Endothelial cell (in vitro differentiated cells): ENCODE measurements at regions not wholly inside any gene's neighbourhood (a gene's known extent, or its start where the extent isn't known, plus 50 kb on each side); places are given as distances from the start of the nearest gene placed in this dataset.

Experiments used
- DNase-seq: peaks from one replicate; pipeline ENCODE4 v3.0.0; 2021; ENCODE audit warnings: low spot score
- H3K27ac Mint-ChIP-seq: one replicate; pipeline ENCODE4 v1.8.0; 2021; ENCODE audit warnings: mixed read lengths, inconsistent platforms; ENCODE audit not compliant: unreplicated experiment
- H3K27me3 Mint-ChIP-seq: one replicate; pipeline ENCODE4 v1.8.0; 2021; ENCODE audit warnings: mild to moderate bottlenecking, moderate library complexity, mixed read lengths, inconsistent platforms; ENCODE audit not compliant: unreplicated experiment
- H3K36me3 Mint-ChIP-seq: one replicate; pipeline ENCODE4 v1.8.0; 2021; ENCODE audit warnings: mild to moderate bottlenecking, low read depth, mixed read lengths, inconsistent platforms; ENCODE audit not compliant: unreplicated experiment
- H3K4me1 Mint-ChIP-seq: one replicate; pipeline ENCODE4 v1.8.0; 2021; ENCODE audit warnings: mild to moderate bottlenecking, mixed read lengths, inconsistent platforms; ENCODE audit not compliant: unreplicated experiment
- H3K4me3 Mint-ChIP-seq: one replicate; pipeline ENCODE4 v1.8.0; 2021; ENCODE audit warnings: mild to moderate bottlenecking, mixed read lengths, inconsistent platforms; ENCODE audit not compliant: unreplicated experiment
- H3K9me3 Mint-ChIP-seq: one replicate; pipeline ENCODE4 v1.8.0; 2021; ENCODE audit warnings: mixed read lengths, inconsistent platforms; ENCODE audit not compliant: unreplicated experiment
- TF ChIP-seq, protein P1 (sequence below): fragments of 200-600 bp; sonication (generic); IDR thresholded peaks from one replicate; pipeline ENCODE4 v1.5.0; 2021; ENCODE audit warnings: antibody characterized with exemption; ENCODE audit not compliant: unreplicated experiment

DNA sequence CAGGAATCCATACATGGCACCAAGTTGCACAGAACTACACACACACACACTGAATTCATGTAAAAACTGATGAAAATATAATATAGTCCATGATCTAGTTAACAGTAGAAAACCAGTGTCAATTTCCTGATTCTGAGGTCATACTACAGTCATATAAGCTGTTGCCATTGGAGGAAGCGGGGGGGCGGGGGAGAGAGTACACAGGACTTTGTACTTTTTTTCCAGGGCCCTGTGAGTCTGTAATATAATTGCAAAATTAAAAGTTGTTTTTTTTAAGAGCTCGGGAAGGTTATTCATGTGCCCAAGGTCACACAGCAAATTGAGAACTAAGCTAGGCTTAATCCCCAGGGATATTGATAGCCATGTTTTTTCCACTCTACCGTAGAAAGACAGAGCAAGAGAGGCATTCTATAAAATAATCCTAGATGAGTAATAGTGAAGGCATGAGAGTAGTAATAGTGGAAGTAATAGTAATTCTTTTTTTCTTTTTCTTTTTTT, 312.3 kb downstream of the MN1 start:
- H3K27me3 Mint-ChIP-seq = peaks cover 2% of the 10 kb centered on the region
- DNase-seq = no peak
- no peaks in the 10 kb centered on the region for H3K4me1 Mint-ChIP-seq
- H3K27ac Mint-ChIP-seq = no peak overlapping the region
- TF ChIP-seq, protein P1, sequence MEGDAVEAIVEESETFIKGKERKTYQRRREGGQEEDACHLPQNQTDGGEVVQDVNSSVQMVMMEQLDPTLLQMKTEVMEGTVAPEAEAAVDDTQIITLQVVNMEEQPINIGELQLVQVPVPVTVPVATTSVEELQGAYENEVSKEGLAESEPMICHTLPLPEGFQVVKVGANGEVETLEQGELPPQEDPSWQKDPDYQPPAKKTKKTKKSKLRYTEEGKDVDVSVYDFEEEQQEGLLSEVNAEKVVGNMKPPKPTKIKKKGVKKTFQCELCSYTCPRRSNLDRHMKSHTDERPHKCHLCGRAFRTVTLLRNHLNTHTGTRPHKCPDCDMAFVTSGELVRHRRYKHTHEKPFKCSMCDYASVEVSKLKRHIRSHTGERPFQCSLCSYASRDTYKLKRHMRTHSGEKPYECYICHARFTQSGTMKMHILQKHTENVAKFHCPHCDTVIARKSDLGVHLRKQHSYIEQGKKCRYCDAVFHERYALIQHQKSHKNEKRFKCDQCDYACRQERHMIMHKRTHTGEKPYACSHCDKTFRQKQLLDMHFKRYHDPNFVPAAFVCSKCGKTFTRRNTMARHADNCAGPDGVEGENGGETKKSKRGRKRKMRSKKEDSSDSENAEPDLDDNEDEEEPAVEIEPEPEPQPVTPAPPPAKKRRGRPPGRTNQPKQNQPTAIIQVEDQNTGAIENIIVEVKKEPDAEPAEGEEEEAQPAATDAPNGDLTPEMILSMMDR = no peak
- H3K36me3 Mint-ChIP-seq = peaks cover 10% of the 10 kb centered on the region
- no peaks in the 10 kb centered on the region for H3K9me3 Mint-ChIP-seq
- no peak overlapping the region for H3K4me3 Mint-ChIP-seq

DNA sequence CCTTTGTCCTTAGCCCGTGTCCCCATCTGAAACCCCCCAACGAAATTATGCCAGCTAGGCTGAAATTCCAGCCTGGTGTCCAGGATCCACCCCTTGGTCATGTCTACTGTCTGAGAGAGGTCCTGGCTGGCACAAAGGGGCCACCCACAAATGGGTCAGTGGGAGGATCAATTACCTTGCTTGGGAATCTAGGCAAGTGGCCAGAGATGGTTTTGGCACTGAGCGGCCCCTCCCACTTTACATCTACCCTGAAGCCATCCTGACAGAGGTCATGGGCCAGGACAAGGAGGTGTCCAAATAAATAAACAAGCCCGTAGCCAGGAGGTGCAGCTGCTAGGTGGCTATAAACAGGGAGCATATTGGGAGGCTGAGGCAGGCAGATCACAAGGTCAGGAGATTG, 311.5 kb downstream of the MN1 start:
- H3K27ac Mint-ChIP-seq = no peak overlapping the region
- H3K4me1 Mint-ChIP-seq = no peaks in the 10 kb centered on the region
- peaks cover 10% of the 10 kb centered on the region for H3K36me3 Mint-ChIP-seq
- no peak overlapping the region for H3K4me3 Mint-ChIP-seq
- H3K9me3 Mint-ChIP-seq = no peaks in the 10 kb centered on the region
- TF ChIP-seq, protein P1 = no peak
- H3K27me3 Mint-ChIP-seq = peaks cover 2% of the 10 kb centered on the region
- DNase-seq = no peak

DNA sequence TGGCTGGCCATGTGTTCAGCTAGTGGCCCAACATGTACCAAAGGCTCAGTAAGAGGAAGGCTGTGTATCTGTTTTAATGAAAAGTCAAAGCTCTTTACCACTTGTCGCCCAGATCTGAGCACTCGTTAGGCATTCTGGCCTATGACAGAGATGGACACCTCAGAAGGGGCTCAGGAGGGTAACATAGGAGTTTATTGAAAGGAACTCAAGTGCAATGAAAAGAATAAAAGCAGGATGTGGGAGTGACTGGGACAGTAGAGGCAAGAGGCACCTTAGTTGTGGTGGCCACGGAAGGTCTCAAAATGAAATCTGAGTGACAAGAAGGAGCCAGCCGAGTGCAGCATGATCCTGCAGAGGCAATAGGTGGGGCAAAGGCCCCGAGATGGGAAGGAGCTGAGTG, 309.7 kb downstream of the MN1 start:
- H3K4me3 Mint-ChIP-seq = no peak overlapping the region
- peaks cover 10% of the 10 kb centered on the region for H3K36me3 Mint-ChIP-seq
- H3K4me1 Mint-ChIP-seq = no peaks in the 10 kb centered on the region
- H3K9me3 Mint-ChIP-seq = no peaks in the 10 kb centered on the region
- no peaks in the 10 kb centered on the region for H3K27me3 Mint-ChIP-seq
- H3K27ac Mint-ChIP-seq = no peak overlapping the region
- DNase-seq = no peak
- TF ChIP-seq, protein P1 = no peak

DNA sequence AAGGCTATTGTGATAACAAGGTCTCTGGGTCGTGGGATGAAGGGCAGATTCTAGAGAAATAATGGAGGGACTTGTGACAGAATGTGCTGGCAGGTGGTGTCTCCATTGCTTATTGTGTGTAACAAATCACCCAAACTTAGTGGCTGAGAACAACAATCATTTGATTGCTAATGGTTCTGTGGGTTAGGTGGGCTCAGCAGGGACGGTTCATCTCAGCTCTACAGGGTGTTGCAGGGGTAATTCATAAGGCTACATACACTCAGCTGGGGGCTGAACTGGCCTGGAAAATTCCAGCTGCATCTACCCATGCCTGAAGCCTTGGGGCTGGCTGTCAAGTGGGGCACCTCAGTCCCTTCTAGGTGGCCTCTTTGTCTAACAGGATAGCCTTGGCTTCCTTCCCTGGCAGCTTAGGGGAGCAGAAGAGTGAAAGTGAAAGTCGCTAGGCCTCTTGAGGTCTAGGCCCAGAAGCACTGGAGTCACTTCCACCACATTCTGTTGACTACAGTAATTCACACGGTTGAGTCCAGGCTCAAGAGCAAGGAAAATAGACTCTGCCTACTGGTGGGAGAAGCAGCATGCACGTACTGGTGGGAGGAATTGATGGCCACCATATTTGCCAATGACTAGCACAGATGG, 308.9 kb downstream of the MN1 start:
- Mint-ChIP-seq H3K4me1 (no peaks in the 10 kb centered on the region), H3K27ac (no peak overlapping the region), H3K9me3 (no peaks in the 10 kb centered on the region), H3K4me3 (no peak overlapping the region), H3K36me3 (peaks cover 10% of the 10 kb centered on the region), H3K27me3 (no peaks in the 10 kb centered on the region)
- TF ChIP-seq, protein P1 = no peak
- DNase-seq = no peak

DNA sequence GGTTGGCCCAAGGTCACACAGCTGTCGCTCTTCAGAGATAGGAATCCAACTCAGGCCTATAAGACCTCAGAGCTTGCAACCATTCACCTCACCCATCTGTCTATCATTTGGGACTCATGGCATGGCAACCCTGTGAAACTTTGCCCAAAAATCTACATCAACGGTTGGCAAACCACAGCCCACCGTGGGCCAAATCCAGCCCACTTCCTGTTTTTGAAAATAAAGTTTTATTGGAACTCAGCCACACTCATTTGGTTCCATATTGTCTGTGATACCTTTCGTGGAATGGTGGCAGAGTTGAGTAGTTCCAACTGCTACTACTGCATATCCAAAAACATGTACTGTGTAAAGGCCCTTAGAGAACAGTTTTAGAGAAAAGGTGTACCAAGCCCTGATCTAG, 307.8 kb downstream of the MN1 start:
- H3K27me3 Mint-ChIP-seq = peaks cover 2% of the 10 kb centered on the region
- peaks cover 10% of the 10 kb centered on the region for H3K36me3 Mint-ChIP-seq
- DNase-seq = no peak
- H3K4me3 Mint-ChIP-seq = no peak overlapping the region
- TF ChIP-seq, protein P1 = no peak
- H3K9me3 Mint-ChIP-seq = no peaks in the 10 kb centered on the region
- H3K27ac Mint-ChIP-seq = no peak overlapping the region
- no peaks in the 10 kb centered on the region for H3K4me1 Mint-ChIP-seq
